ENCODE measurements at regions not wholly inside any gene's neighbourhood (a gene's known extent, or its start where the extent isn't known, plus 50 kb on each side); places are given as distances from the start of the nearest gene placed in this dataset.

DNA sequence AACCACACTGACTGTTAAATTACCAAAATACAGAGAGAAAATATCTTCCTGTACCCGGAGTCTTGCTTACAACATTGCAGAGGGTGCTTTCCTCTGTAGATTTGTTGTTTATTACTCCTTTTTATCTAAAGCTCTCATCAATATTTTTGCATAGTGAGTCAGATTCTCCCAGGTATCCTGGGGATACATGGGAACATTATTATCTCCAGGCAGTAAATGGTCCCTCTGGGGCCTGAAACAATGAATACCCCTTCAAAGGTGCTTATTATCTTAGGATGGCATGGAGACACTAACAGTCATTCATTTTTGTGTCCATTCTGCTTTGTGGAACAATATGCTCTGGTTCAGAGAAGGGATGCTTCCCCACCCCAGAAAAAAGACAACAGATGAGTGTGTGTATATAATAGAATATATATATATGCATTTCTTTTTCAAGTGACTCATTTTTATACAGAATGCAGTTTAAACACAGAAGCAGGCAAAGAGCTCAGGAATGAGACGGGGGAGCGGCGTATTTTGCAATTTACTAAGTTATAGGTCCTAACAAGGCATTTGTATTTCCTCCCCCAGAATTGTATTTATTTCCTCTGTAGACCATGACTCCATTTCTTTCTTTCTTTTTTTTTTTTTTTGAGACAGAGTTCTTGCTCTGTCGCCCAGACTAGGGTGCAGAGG, 424.8 kb upstream of the ZEB2 start:
- in situ Hi-C loops (cut with HindIII; ENCODE audit: low pct_unique_long_range_greater_than_20kb, low sequenced_read_pairs): no loop called here
- no peak for DNase-seq (ENCODE audit: low read depth, low spot score)
- CTCF ChIA-PET: no interaction called here
- H3K4me1 ChIP-seq (ENCODE audit: control insufficient read depth, insufficient read depth, low read length): no peaks in the 10 kb centered on the region
- H3K4me3 ChIP-seq (ENCODE audit: low read depth in 2 of 2, low read length in 2 of 2): no peak overlapping the region
- no peaks in the 10 kb centered on the region for H3K36me3 ChIP-seq (ENCODE audit: control insufficient read depth, insufficient read depth, low read length)
- no peaks in the 10 kb centered on the region for H3K27me3 ChIP-seq (ENCODE audit: control insufficient read depth, insufficient read depth, low read length)
- H3K9me3 ChIP-seq (ENCODE audit: control insufficient read depth, insufficient read depth, low read depth, low read length): no peaks in the 10 kb centered on the region
- TF ChIP-seq, protein P1, sequence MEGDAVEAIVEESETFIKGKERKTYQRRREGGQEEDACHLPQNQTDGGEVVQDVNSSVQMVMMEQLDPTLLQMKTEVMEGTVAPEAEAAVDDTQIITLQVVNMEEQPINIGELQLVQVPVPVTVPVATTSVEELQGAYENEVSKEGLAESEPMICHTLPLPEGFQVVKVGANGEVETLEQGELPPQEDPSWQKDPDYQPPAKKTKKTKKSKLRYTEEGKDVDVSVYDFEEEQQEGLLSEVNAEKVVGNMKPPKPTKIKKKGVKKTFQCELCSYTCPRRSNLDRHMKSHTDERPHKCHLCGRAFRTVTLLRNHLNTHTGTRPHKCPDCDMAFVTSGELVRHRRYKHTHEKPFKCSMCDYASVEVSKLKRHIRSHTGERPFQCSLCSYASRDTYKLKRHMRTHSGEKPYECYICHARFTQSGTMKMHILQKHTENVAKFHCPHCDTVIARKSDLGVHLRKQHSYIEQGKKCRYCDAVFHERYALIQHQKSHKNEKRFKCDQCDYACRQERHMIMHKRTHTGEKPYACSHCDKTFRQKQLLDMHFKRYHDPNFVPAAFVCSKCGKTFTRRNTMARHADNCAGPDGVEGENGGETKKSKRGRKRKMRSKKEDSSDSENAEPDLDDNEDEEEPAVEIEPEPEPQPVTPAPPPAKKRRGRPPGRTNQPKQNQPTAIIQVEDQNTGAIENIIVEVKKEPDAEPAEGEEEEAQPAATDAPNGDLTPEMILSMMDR (IDR thresholded peaks at IDR 0.05): no peak
- TF ChIP-seq SIN3A (IDR thresholded peaks at IDR 0.05; ENCODE audit: borderline replicate concordance, insufficient read depth, low read depth, low read length): no peak
- no peak for TF ChIP-seq POLR2AphosphoS5 (IDR thresholded peaks at IDR 0.05; ENCODE audit: low read depth, low read length)
- no peak for TF ChIP-seq TCF7L2 (IDR thresholded peaks at IDR 0.05; ENCODE audit: low read depth, low read length)
- TF ChIP-seq, protein P2, sequence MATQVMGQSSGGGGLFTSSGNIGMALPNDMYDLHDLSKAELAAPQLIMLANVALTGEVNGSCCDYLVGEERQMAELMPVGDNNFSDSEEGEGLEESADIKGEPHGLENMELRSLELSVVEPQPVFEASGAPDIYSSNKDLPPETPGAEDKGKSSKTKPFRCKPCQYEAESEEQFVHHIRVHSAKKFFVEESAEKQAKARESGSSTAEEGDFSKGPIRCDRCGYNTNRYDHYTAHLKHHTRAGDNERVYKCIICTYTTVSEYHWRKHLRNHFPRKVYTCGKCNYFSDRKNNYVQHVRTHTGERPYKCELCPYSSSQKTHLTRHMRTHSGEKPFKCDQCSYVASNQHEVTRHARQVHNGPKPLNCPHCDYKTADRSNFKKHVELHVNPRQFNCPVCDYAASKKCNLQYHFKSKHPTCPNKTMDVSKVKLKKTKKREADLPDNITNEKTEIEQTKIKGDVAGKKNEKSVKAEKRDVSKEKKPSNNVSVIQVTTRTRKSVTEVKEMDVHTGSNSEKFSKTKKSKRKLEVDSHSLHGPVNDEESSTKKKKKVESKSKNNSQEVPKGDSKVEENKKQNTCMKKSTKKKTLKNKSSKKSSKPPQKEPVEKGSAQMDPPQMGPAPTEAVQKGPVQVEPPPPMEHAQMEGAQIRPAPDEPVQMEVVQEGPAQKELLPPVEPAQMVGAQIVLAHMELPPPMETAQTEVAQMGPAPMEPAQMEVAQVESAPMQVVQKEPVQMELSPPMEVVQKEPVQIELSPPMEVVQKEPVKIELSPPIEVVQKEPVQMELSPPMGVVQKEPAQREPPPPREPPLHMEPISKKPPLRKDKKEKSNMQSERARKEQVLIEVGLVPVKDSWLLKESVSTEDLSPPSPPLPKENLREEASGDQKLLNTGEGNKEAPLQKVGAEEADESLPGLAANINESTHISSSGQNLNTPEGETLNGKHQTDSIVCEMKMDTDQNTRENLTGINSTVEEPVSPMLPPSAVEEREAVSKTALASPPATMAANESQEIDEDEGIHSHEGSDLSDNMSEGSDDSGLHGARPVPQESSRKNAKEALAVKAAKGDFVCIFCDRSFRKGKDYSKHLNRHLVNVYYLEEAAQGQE (IDR thresholded peaks at IDR 0.05; ENCODE audit: insufficient read depth in 1 of 2, low read depth in 2 of 2, low read length in 1 of 2): no peak
- H3K27ac ChIP-seq (ENCODE audit: low read length): no peak overlapping the region
- intact Hi-C loops (cut with micrococcal nuclease; ENCODE audit: unreplicated experiment): no loop called here
- ATAC-seq: no peak
- BruUV-seq (replicated peaks): no TSS peak
- POLR2A ChIA-PET: no interaction called here

DNA sequence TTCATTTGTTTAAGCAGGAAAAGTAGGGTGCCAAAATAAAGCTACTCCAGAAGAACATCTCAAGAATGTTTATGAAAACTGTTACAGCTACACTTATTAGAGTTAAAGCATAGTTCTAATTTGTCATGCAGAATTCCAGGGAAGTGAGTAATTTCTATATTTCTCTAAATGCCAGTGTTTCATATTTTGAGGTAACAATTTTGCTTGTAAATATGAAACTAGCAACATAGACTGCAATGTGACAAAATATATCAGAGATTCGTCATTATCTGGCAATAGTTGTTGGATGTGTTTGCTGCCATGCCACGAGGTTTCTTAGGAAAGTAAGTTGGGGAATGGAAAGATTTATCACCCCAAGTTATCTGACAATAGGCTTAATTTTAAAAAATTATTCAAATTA, 424.1 kb upstream of the ZEB2 start:
- no TSS peak for BruUV-seq (replicated peaks)
- ATAC-seq (no peak), DNase-seq (ENCODE audit: low read depth, low spot score) (no peak)
- TF ChIP-seq, protein P2 (IDR thresholded peaks at IDR 0.05; ENCODE audit: insufficient read depth in 1 of 2, low read depth in 2 of 2, low read length in 1 of 2): no peak
- TF ChIP-seq TCF7L2 (IDR thresholded peaks at IDR 0.05; ENCODE audit: low read depth, low read length) (no peak), SIN3A (IDR thresholded peaks at IDR 0.05; ENCODE audit: borderline replicate concordance, insufficient read depth, low read depth, low read length) (no peak), POLR2AphosphoS5 (IDR thresholded peaks at IDR 0.05; ENCODE audit: low read depth, low read length) (no peak)
- TF ChIP-seq, protein P1 (IDR thresholded peaks at IDR 0.05): no peak
- Histone ChIP-seq H3K4me1 (ENCODE audit: control insufficient read depth, insufficient read depth, low read length) (no peaks in the 10 kb centered on the region), H3K36me3 (ENCODE audit: control insufficient read depth, insufficient read depth, low read length) (no peaks in the 10 kb centered on the region), H3K4me3 (ENCODE audit: low read depth in 2 of 2, low read length in 2 of 2) (no peak overlapping the region), H3K9me3 (ENCODE audit: control insufficient read depth, insufficient read depth, low read depth, low read length) (no peaks in the 10 kb centered on the region), H3K27me3 (ENCODE audit: control insufficient read depth, insufficient read depth, low read length) (no peaks in the 10 kb centered on the region), H3K27ac (ENCODE audit: low read length) (no peak overlapping the region)
- POLR2A ChIA-PET: no interaction called here
- in situ Hi-C loops (cut with HindIII; ENCODE audit: low pct_unique_long_range_greater_than_20kb, low sequenced_read_pairs): no loop called here
- intact Hi-C loops (cut with micrococcal nuclease; ENCODE audit: unreplicated experiment): no loop called here
- CTCF ChIA-PET: no interaction called here
